ENCODE measurements at regions not wholly inside any gene's neighbourhood (a gene's known extent, or its start where the extent isn't known, plus 50 kb on each side); places are given as distances from the start of the nearest gene placed in this dataset.

DNA sequence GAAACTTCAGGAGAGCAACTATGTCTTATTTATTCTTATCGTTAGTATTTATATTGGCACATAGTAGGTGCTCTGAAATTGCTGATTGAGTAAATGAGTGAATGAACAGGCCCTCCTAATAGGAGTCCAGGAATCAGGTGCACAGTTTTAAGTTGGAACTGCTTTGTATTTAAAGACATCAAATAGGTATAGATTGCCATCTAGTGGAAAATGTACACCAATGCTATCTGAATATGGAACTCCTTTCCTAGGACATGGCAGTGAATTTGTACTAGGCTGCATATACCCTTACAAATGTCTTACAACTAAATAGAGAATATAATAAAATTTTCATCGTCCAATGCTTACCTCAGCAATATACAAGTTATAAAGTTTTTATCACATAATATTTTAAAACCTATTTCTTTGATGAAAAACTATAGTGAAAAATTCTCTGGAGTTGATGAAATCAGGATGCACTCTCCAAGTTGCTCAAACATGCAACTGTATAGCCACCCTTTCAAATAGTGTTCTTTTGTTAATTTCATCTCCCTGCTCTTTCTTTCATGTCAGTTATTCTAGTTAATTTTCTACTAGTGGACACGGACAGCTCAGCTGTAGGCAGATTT, 318.9 kb upstream of the SYT4 start:
- TF ChIP-seq CTCF (IDR thresholded peaks at IDR 0.05 in 4 of 5, conservative IDR thresholded peaks at IDR 0.05 in 1 of 5), result peak in 1 of 5 experiments; percentile 35
- TF ChIP-seq POLR2A (IDR thresholded peaks at IDR 0.05), result no peak
